Heart left ventricle (tissue), 16 donors: ENCODE measurements at regions not wholly inside any gene's neighbourhood (a gene's known extent, or its start where the extent isn't known, plus 50 kb on each side); places are given as distances from the start of the nearest gene placed in this dataset.

ENCODE experiments used
- ATAC-seq, 4 donors: fragments of 200-7000 bp; cut with Tn5 transposase; one replicate each; pipeline ENCODE4 v1.9.1; 2020 to 2022; ENCODE audit warnings: moderate library complexity in 4 of 4, mild to moderate bottlenecking in 3 of 4, moderate number of reproducible peaks in 1 of 4
- DNase-seq, 5 donors: peaks; one replicate each; pipeline ENCODE4 v3.0.0-alpha.2; 2020
- H3K27ac ChIP-seq, 12 donors: fragments of 200-600 bp; sonication (generic) in 4 of 12; one replicate each; pipeline versions ENCODE4 v1.5.0 to v1.8.0; 2016 to 2022; ENCODE audit warnings: mild to moderate bottlenecking in 2 of 12
- H3K27me3 ChIP-seq, 9 donors: fragments of 200-600 bp; sonication (generic) in 2 of 9; one replicate each; pipeline versions ENCODE4 v1.5.1 to v1.8.0; 2016 to 2022; ENCODE audit warnings: mild to moderate bottlenecking in 3 of 9
- H3K36me3 ChIP-seq, 9 donors: fragments of 200-600 bp; sonication (generic) in 2 of 9; one replicate each; pipeline versions ENCODE4 v1.5.0 to v1.8.0; 2018 to 2022; ENCODE audit warnings: mild to moderate bottlenecking in 2 of 9
- H3K4me1 ChIP-seq, 12 donors: fragments of 200-600 bp; sonication (generic) in 4 of 12; one replicate each; pipeline versions ENCODE4 v1.5.0 to v1.8.0; 2016 to 2022; ENCODE audit warnings: mild to moderate bottlenecking in 3 of 12
- H3K4me3 ChIP-seq, 12 donors: fragments of 200-600 bp; sonication (generic) in 4 of 12; one replicate each; pipeline versions ENCODE4 v1.5.0 to v1.8.0; 2017 to 2022; ENCODE audit warnings: mild to moderate bottlenecking in 9 of 12, moderate library complexity in 4 of 12
- H3K9me3 ChIP-seq, 12 donors: fragments of 200-600 bp; sonication (generic) in 4 of 12; one replicate each; pipeline versions ENCODE4 v1.5.0 to v1.8.0; 2016 to 2022; ENCODE audit warnings: mild to moderate bottlenecking in 1 of 12
- CTCF ChIP-seq, 12 donors: fragments of 200-600 bp; sonication (generic) in 4 of 12; IDR thresholded peaks; one replicate each; pipeline versions ENCODE4 v1.5.0 to v1.8.0; 2018 to 2022; ENCODE audit warnings: antibody characterized with exemption in 12 of 12, mild to moderate bottlenecking in 5 of 12
- POLR2A ChIP-seq, 2 donors: fragments of 450-650 bp; IDR thresholded peaks; one replicate each; pipeline ENCODE4 v1.6.1; 2017; ENCODE audit warnings: antibody characterized with exemption in 2 of 2, mild to moderate bottlenecking in 2 of 2, moderate library complexity in 2 of 2
- WGBS, 4 donors: extraction: QIAGEN DNeasy Blood & Tissue Kit in 2 of 4; methylation state at CpG; one replicate each; pipeline versions ENCODE4 v1.1.5 to v1.1.7; 2013 to 2018; 5-methylcytosine and 5-hydroxymethylcytosine counted together
- intact Hi-C, 10 donors: fragments of 100-400 bp; cut with DNase I; formaldehyde crosslinking; loops; one replicate each; pipeline versions ENCODE4 v1.11.1 to v1.14.2; 2022
- donor health status: ischemic (EF 13 %, LVEDD 7.1; RV severe dilation, severe dysfunction).
- donor health status: healthy with polysubstance abuse.
- donor health status: DM: no; HTN: yes; CAD: no.
- donor health status: DM: no; HTN: no; CAD: no.
- donor health status: ischemic (EF 25% LVEDD 6.9; RV normal size, moderate dysfunction).
- donor health status: ischemic (EF 25% LVEDD 5.7; RV mildly dilated, moderate dysfunction).
- donor health status: healthy.
- donor health status: DM: yes; HTN: yes; CAD: no.
- donor health status: ischemic (EF 35%, LVEDD 5.7; RV mildly dilated, moderate dysfunction).
- donor health status: nonischemic (EF 11% LVEDD 7.7; RV severe dilation, severe dysfunction).
- donor health status: DM: yes; HTN: yes; CAD: no.
- donor health status: PGD.
- donor health status: ischemic (EF 29% LVEDD 5.4; RV normal size, mild dysfunction).
- donor health status: nonischemic (EF 23%, LVEDD 6.1; RV moderate dilation, normal function).

- intact Hi-C loops: no loop called here
- TF ChIP-seq CTCF (IDR thresholded peaks at IDR 0.05) (no peak), POLR2A (IDR thresholded peaks at IDR 0.05) (no peak)
- Histone ChIP-seq H3K9me3 (peaks cover 0 to 5% (median 0%) of the 10 kb centered on the region in 12 donors), H3K4me1 (no peaks in the 10 kb centered on the region), H3K36me3 (no peaks in the 10 kb centered on the region), H3K4me3 (no peak overlapping the region), H3K27ac (no peak overlapping the region), H3K27me3 (no peaks in the 10 kb centered on the region)
- WGBS, 4 donors: 70 to 88% (median 71%) methylated on average over 4 to 6 of the region's 6 CpGs
- ATAC-seq (no peak), DNase-seq (no peak)
Measured at GRCh38 chr4:44070843-44071242, 377.8 kb downstream of the KCTD8 start.

GRCh38 chr4:44071959-44072955 lies 376.4 kb downstream of the KCTD8 start:
- Histone ChIP-seq H3K9me3 (peaks cover 0 to 5% (median 0%) of the 10 kb centered on the region in 12 donors), H3K27ac (no peak overlapping the region), H3K4me3 (no peak overlapping the region), H3K4me1 (no peaks in the 10 kb centered on the region), H3K36me3 (no peaks in the 10 kb centered on the region), H3K27me3 (no peaks in the 10 kb centered on the region)
- intact Hi-C loops: no loop called here
- TF ChIP-seq CTCF (IDR thresholded peaks at IDR 0.05): no peak
- TF ChIP-seq POLR2A (IDR thresholded peaks at IDR 0.05): no peak
- no peak for ATAC-seq
- DNase-seq: no peak
- WGBS, 4 donors: 64 to 74% (median 71%) methylated on average over 9 to 12 of the region's 12 CpGs

GRCh38 chr4:44086753-44087152 lies 361.9 kb downstream of the KCTD8 start:
- intact Hi-C loops: no loop called here
- H3K36me3 ChIP-seq: no peaks in the 10 kb centered on the region
- no peak for TF ChIP-seq POLR2A (IDR thresholded peaks at IDR 0.05)
- no peak for TF ChIP-seq CTCF (IDR thresholded peaks at IDR 0.05)
- no peaks in the 10 kb centered on the region for H3K27me3 ChIP-seq
- H3K9me3 ChIP-seq: peaks cover 0 to 13% (median 3%) of the 10 kb centered on the region in 12 donors
- no peak overlapping the region for H3K27ac ChIP-seq
- no peak overlapping the region for H3K4me3 ChIP-seq
- DNase-seq (no peak), ATAC-seq (no peak)
- no peaks in the 10 kb centered on the region for H3K4me1 ChIP-seq

- TF ChIP-seq POLR2A (IDR thresholded peaks at IDR 0.05): no peak
- TF ChIP-seq CTCF (IDR thresholded peaks at IDR 0.05): no peak
- Histone ChIP-seq H3K4me1 (no peaks in the 10 kb centered on the region), H3K36me3 (no peaks in the 10 kb centered on the region), H3K4me3 (no peak overlapping the region), H3K9me3 (peaks cover 0 to 5% (median 0%) of the 10 kb centered on the region in 12 donors), H3K27me3 (no peaks in the 10 kb centered on the region), H3K27ac (no peak overlapping the region)
- ATAC-seq (no peak), DNase-seq (no peak)
- intact Hi-C loops: no loop called here
Measured at GRCh38 chr4:44093390-44093789, 355.2 kb downstream of the KCTD8 start.
